ENCODE measurements at regions not wholly inside any gene's neighbourhood (a gene's known extent, or its start where the extent isn't known, plus 50 kb on each side); places are given as distances from the start of the nearest gene placed in this dataset.

DNA sequence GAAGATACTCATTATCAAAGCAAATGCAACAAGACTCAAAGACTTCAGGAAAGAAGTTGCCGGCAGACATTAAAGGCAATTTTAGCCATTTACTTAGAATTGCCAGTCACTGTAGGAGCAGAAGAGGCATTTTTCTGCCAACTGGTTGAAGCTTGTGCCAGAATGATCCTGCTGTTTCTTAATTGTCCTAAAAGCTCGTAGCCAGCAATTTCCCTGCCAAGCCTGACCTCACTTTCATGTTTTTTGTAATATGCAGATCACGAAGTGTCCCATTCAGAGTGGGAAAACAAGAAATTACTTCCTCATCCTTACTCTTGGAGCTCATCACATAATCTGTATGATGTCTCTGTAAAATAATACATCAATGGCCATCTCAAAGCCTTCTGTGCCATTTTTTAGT, 130.9 kb upstream of the ANKRD1 start:
- Histone ChIP-seq H3K27me3 (ENCODE audit: control insufficient read depth, extremely low read depth, insufficient read depth, low read length) (peaks cover 13% of the 10 kb centered on the region), H3K9me1 (ENCODE audit: control insufficient read depth, extremely low read depth, insufficient read depth, low read length) (no peaks in the 10 kb centered on the region), H4K20me1 (ENCODE audit: control insufficient read depth, extremely low read depth, insufficient read depth, low read length) (no peaks in the 10 kb centered on the region), H3K4me3 (ENCODE audit: control insufficient read depth in 2 of 3, extremely low read depth in 1 of 3, insufficient read depth in 2 of 3, low read depth in 1 of 3, low read length in 3 of 3) (no peak overlapping the region), H3K9ac (ENCODE audit: control insufficient read depth, extremely low read depth, insufficient read depth, low read length) (no peak overlapping the region), H3K27ac (ENCODE audit: control insufficient read depth, insufficient read depth, low read length) (no peak overlapping the region), H3K79me2 (ENCODE audit: control insufficient read depth, insufficient read depth, low read length) (no peaks in the 10 kb centered on the region), H2AFZ (ENCODE audit: control insufficient read depth, low read length) (no peak overlapping the region), H3K4me1 (ENCODE audit: control insufficient read depth, extremely low read depth, insufficient read depth, low read length) (no peaks in the 10 kb centered on the region), H3K9me3 (ENCODE audit: control insufficient read depth, low read depth, low read length) (no peaks in the 10 kb centered on the region), H3K36me3 (ENCODE audit: control insufficient read depth in 2 of 2, extremely low read depth in 1 of 2, insufficient read depth in 2 of 2, low read length in 2 of 2) (no peaks in the 10 kb centered on the region), H3K4me2 (ENCODE audit: control insufficient read depth, extremely low read depth, insufficient read depth, low read depth, low read length) (no peak overlapping the region)
- dilution Hi-C loops (cut with MboI; ENCODE audit: extremely low pct_ligation_motif_present, low sequenced_read_pairs), result no loop called here
- FAIRE-seq (no peak), DNase-seq (ENCODE audit: low read depth, low spot score) (no peak)
- TF ChIP-seq EZH2 (IDR thresholded peaks at IDR 0.05; ENCODE audit: low read length), result no peak
- TF ChIP-seq, protein P1, sequence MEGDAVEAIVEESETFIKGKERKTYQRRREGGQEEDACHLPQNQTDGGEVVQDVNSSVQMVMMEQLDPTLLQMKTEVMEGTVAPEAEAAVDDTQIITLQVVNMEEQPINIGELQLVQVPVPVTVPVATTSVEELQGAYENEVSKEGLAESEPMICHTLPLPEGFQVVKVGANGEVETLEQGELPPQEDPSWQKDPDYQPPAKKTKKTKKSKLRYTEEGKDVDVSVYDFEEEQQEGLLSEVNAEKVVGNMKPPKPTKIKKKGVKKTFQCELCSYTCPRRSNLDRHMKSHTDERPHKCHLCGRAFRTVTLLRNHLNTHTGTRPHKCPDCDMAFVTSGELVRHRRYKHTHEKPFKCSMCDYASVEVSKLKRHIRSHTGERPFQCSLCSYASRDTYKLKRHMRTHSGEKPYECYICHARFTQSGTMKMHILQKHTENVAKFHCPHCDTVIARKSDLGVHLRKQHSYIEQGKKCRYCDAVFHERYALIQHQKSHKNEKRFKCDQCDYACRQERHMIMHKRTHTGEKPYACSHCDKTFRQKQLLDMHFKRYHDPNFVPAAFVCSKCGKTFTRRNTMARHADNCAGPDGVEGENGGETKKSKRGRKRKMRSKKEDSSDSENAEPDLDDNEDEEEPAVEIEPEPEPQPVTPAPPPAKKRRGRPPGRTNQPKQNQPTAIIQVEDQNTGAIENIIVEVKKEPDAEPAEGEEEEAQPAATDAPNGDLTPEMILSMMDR (optimal IDR thresholded peaks at IDR 0.05 in 1 of 3, IDR thresholded peaks at IDR 0.05 in 1 of 3, conservative IDR thresholded peaks at IDR 0.05 in 1 of 3; ENCODE audit: extremely low read depth in 1 of 3, insufficient read depth in 2 of 3, low read length in 3 of 3), result no peak

DNA sequence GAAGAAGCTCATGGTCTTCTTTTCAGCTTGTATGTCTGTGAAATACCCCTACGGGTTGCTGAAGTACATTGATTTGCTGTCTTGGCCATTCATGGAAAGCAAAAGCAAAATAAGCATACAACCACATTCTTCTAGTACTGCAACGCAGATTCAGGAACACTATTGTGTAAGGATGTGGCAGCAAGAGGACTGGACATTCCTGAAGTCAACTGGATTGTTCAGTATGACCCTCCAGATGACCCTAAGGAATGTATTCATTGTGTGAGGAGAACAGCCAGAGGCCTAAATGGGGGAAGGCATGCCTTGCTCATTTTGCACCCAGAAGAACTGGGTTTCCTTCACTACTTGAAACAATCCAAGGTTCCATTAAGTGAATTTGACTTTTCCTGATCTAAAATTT, 133.4 kb upstream of the ANKRD1 start:
- peaks cover 11% of the 10 kb centered on the region for H3K27me3 ChIP-seq (ENCODE audit: control insufficient read depth, extremely low read depth, insufficient read depth, low read length)
- H3K9ac ChIP-seq (ENCODE audit: control insufficient read depth, extremely low read depth, insufficient read depth, low read length), result no peak overlapping the region
- dilution Hi-C loops (cut with MboI; ENCODE audit: extremely low pct_ligation_motif_present, low sequenced_read_pairs), result no loop called here
- no peaks in the 10 kb centered on the region for H3K79me2 ChIP-seq (ENCODE audit: control insufficient read depth, insufficient read depth, low read length)
- no peak for TF ChIP-seq EZH2 (IDR thresholded peaks at IDR 0.05; ENCODE audit: low read length)
- TF ChIP-seq, protein P1 (optimal IDR thresholded peaks at IDR 0.05 in 1 of 3, IDR thresholded peaks at IDR 0.05 in 1 of 3, conservative IDR thresholded peaks at IDR 0.05 in 1 of 3; ENCODE audit: extremely low read depth in 1 of 3, insufficient read depth in 2 of 3, low read length in 3 of 3), result no peak
- DNase-seq (ENCODE audit: low read depth, low spot score) (no peak), FAIRE-seq (no peak)
- H3K4me3 ChIP-seq (ENCODE audit: control insufficient read depth in 2 of 3, extremely low read depth in 1 of 3, insufficient read depth in 2 of 3, low read depth in 1 of 3, low read length in 3 of 3), result no peak overlapping the region
- no peaks in the 10 kb centered on the region for H4K20me1 ChIP-seq (ENCODE audit: control insufficient read depth, extremely low read depth, insufficient read depth, low read length)
- H2AFZ ChIP-seq (ENCODE audit: control insufficient read depth, low read length), result no peak overlapping the region
- H3K4me1 ChIP-seq (ENCODE audit: control insufficient read depth, extremely low read depth, insufficient read depth, low read length), result no peaks in the 10 kb centered on the region
- no peak overlapping the region for H3K27ac ChIP-seq (ENCODE audit: control insufficient read depth, insufficient read depth, low read length)
- no peaks in the 10 kb centered on the region for H3K9me3 ChIP-seq (ENCODE audit: control insufficient read depth, low read depth, low read length)
- H3K9me1 ChIP-seq (ENCODE audit: control insufficient read depth, extremely low read depth, insufficient read depth, low read length), result no peaks in the 10 kb centered on the region
- no peaks in the 10 kb centered on the region for H3K36me3 ChIP-seq (ENCODE audit: control insufficient read depth in 2 of 2, extremely low read depth in 1 of 2, insufficient read depth in 2 of 2, low read length in 2 of 2)
- no peak overlapping the region for H3K4me2 ChIP-seq (ENCODE audit: control insufficient read depth, extremely low read depth, insufficient read depth, low read depth, low read length)

All from keratinocyte (primary cell).